Rectal smooth muscle tissue (tissue), 1 donor: ENCODE measurements at regions not wholly inside any gene's neighbourhood (a gene's known extent, or its start where the extent isn't known, plus 50 kb on each side); places are given as distances from the start of the nearest gene placed in this dataset.

Source experiments
- H3K27ac ChIP-seq: one replicate; pipeline ENCODE4 v1.7.0; 2013; ENCODE audit warnings: low read depth, low read length, inconsistent platforms
- H3K27me3 ChIP-seq: one replicate; pipeline ENCODE4 v1.7.0; 2013; ENCODE audit warnings: low read length; ENCODE audit not compliant: control insufficient read depth, insufficient read depth
- H3K36me3 ChIP-seq: one replicate; pipeline ENCODE4 v1.7.0; 2013; ENCODE audit warnings: low read length; ENCODE audit not compliant: control insufficient read depth, insufficient read depth
- H3K4me1 ChIP-seq: one replicate; pipeline ENCODE4 v1.7.0; 2013; ENCODE audit warnings: low read length; ENCODE audit not compliant: control insufficient read depth, insufficient read depth
- H3K4me3 ChIP-seq: one replicate; pipeline ENCODE4 v1.7.0; 2013; ENCODE audit warnings: low read length
- H3K9ac ChIP-seq: one replicate; pipeline ENCODE4 v1.7.0; 2013; ENCODE audit warnings: low read length

DNA sequence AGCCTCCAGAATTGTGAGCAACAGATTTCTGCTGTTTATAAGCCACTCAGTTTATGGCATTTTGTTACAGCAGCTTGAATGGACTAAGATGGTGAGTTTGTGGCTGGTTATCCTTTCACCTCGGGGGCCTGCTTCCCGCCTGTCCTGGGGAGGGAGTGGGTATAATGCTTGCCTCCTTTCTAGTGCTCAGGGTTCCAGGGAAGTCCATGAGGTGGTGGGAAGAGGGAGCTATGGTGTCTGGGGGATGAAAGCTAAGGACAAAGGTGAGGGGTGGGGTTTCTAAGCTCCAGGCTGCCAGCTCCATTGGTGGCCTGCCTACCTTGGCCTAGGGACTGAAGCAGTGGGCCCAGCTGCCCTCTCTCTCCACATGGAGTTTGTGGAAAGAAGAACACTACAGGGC is 50.2 kb upstream of the SDK2 start:
- no peaks in the 10 kb centered on the region for H3K4me1 ChIP-seq
- no peaks in the 10 kb centered on the region for H3K27me3 ChIP-seq
- no peaks in the 10 kb centered on the region for H3K36me3 ChIP-seq
- no peak overlapping the region for H3K4me3 ChIP-seq
- H3K27ac ChIP-seq: no peak overlapping the region
- H3K9ac ChIP-seq: no peak overlapping the region

DNA sequence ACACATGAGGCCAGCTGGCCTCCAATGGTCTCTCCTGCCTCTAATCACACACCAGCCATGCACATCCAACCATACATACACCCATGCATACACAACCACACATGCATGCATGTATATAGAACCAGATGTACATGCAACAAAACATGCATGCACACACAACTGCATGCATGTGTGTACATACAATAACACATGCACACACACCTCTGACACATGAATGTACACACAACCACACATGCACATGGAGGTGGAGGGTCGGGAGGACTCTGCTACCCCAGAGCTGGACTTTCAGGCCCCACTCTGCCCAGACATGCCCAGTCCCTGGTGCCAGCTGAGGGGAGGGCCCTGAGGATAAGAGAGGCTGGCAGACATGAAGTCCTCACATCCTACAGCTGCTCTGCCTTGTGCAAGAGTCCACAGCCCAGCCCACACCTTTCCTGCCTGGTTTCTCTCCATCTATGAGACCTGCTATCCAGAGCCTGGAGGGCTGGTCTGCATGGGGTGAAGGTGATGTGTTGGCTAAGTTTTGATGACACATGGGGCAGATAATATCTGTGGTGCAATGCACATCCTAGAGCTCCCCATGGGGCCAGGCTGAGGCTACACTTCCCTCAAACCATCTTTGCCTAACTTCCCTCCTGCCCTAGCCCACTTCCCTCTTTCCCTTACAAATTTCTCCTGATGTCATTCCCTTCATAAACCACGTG is 50.9 kb upstream of the SDK2 start:
- no peaks in the 10 kb centered on the region for H3K36me3 ChIP-seq
- H3K4me3 ChIP-seq: no peak overlapping the region
- H3K27me3 ChIP-seq: no peaks in the 10 kb centered on the region
- H3K4me1 ChIP-seq: no peaks in the 10 kb centered on the region
- no peak overlapping the region for H3K27ac ChIP-seq
- no peak overlapping the region for H3K9ac ChIP-seq

DNA sequence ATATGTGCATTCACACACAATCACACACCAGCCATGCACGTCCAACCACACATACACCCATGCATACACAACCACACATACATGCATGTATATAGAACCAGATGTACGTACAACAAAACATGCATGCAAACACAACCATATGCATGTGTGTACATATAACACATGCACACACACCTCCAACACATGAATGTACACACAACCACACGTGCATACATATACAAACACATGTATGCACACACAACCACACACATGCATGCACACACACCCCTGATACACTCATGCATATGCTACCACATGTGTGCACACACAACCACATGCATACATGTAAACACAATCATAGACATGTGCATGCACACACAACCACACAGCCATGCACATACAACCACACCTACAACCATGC is 52.0 kb upstream of the SDK2 start:
- Histone ChIP-seq H3K36me3 (no peaks in the 10 kb centered on the region), H3K4me3 (no peak overlapping the region), H3K9ac (no peak overlapping the region), H3K27ac (no peak overlapping the region), H3K27me3 (no peaks in the 10 kb centered on the region), H3K4me1 (no peaks in the 10 kb centered on the region)

DNA sequence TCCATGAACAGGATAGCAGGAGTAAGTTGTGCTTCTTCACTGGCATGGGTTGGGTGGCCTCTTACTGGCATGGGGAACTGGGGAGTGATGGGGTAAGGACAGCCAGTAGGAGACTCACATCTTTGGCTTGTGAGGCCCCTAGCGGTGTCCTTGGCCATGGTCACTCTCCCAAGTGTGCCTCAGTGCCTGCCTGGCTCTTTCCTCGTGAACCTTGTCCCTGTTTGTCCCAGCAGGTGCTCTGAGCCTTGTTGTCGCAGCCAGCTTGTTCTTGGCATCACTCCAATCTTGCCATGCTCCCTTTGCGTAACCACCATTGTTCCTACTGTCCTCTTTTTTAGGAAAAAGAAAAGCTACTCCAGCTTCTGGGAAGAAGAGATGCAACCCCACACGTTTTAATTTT is 53.6 kb upstream of the SDK2 start:
- H3K9ac ChIP-seq: no peak overlapping the region
- H3K36me3 ChIP-seq: no peaks in the 10 kb centered on the region
- no peak overlapping the region for H3K27ac ChIP-seq
- H3K4me3 ChIP-seq: no peak overlapping the region
- no peaks in the 10 kb centered on the region for H3K27me3 ChIP-seq
- H3K4me1 ChIP-seq: no peaks in the 10 kb centered on the region

DNA sequence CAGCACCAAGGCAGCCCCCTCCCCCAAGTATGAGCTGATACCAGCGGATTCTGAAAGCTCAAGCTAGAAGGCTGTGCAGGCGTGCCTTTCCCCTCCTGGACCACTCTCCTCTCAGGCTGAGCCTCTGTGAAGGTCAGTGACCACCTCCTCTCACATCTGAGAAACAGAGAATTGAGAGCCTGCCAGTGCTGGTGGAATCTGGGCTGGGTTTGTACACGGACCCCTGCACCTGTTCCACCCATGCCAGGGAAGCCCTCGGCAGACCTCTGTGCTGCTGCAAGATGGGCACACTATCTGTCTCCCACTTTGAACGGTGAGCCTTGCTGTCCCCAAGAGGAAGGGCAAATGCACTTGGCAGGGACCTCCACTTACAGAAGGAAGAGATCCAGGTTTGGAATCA is 54.7 kb upstream of the SDK2 start:
- H3K27ac ChIP-seq: no peak overlapping the region
- H3K4me1 ChIP-seq: no peaks in the 10 kb centered on the region
- no peaks in the 10 kb centered on the region for H3K36me3 ChIP-seq
- H3K9ac ChIP-seq: no peak overlapping the region
- H3K27me3 ChIP-seq: no peaks in the 10 kb centered on the region
- H3K4me3 ChIP-seq: no peak overlapping the region

DNA sequence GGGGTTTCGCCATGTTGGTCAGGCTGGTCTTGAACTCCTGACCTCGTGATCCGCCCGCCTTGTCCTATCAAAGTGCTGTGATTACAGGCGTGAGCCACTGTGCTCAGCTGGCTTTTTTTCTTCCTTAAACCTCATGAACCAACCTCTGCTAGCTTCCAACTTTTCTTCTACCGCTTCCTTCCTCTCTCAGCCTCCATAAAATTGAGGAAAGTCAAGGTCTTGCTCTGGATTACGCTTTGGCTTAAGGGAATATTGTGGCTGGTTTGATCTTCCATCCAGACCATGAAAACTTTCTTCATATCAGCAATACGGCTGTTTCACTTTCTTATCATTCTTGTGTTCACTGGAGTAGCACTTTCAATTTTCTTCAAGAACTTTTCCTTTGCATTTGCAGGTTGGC is 57.5 kb upstream of the SDK2 start:
- Histone ChIP-seq H3K9ac (no peak overlapping the region), H3K27ac (no peak overlapping the region), H3K4me1 (no peaks in the 10 kb centered on the region), H3K36me3 (no peaks in the 10 kb centered on the region), H3K4me3 (no peak overlapping the region), H3K27me3 (no peaks in the 10 kb centered on the region)

DNA sequence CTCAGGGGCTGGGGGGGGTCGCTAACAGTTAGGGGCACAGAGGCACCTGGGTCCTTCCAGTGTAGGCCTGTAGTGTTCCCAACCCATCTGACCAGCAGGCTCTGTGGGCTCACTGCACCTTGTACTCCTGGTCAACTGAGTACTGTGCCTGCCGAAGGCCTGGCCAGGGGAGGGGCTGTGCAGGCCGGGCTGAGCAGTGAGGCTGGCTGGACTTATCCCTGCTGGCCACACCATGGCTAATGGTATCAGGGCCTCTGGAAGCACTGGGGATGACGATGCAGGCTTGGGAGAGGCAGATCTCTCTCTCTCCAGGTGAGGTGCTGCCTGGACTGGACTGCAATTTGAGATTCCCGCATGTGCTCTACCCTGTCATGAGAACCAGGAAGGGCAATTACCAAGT is 58.9 kb upstream of the SDK2 start:
- H3K4me3 ChIP-seq: no peak overlapping the region
- no peak overlapping the region for H3K9ac ChIP-seq
- H3K36me3 ChIP-seq: no peaks in the 10 kb centered on the region
- no peaks in the 10 kb centered on the region for H3K4me1 ChIP-seq
- peaks cover 1% of the 10 kb centered on the region for H3K27me3 ChIP-seq
- no peak overlapping the region for H3K27ac ChIP-seq

DNA sequence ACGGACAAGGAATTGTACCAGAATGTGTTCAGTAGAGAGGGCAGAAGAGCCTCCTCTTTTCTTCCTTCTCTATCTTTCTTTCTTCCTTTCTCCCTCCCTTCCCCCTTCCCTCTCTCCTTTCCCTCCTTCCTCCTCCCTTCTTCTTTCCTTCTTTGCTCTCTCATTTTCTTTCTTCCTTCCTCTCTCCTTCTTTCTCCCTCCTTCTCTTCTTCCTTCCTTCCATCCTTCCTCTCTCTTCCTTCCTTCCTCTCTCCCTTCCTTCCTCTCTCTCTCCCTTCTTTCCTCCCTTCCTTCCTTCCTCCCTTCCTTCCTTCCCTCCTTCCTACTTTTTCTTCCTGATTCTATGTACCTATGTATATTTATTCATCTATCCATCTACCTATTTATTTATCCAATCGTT is 59.7 kb upstream of the SDK2 start:
- Histone ChIP-seq H3K27me3 (peaks cover 2% of the 10 kb centered on the region), H3K9ac (no peak overlapping the region), H3K4me3 (no peak overlapping the region)

DNA sequence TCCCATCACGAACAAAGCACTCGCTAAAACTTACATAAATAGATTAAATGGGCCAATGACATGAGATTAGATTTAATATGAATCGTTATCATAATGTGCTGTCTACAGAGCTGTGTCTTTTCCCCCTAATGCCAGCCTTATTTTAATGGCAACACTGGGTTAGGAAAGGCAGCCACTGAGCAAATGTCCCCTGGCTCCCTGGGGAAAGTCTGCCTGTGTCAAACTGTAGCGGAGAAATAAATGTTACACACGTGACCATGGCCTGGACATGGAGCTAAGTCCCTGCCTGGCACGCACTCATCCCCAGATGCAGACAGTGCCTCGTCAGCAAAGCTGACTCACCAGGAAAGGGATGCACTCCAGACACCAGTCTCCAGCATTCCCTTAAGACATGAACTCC is 61.3 kb upstream of the SDK2 start:
- Histone ChIP-seq H3K9ac (no peak overlapping the region), H3K4me3 (no peak overlapping the region), H3K4me1 (no peaks in the 10 kb centered on the region), H3K27ac (no peak overlapping the region), H3K27me3 (peaks cover 2% of the 10 kb centered on the region), H3K36me3 (no peaks in the 10 kb centered on the region)

More for the DNA sequence above, 59.7 kb upstream of the SDK2 start:
- no peaks in the 10 kb centered on the region for H3K4me1 ChIP-seq
- H3K27ac ChIP-seq: no peak overlapping the region
- no peaks in the 10 kb centered on the region for H3K36me3 ChIP-seq

DNA sequence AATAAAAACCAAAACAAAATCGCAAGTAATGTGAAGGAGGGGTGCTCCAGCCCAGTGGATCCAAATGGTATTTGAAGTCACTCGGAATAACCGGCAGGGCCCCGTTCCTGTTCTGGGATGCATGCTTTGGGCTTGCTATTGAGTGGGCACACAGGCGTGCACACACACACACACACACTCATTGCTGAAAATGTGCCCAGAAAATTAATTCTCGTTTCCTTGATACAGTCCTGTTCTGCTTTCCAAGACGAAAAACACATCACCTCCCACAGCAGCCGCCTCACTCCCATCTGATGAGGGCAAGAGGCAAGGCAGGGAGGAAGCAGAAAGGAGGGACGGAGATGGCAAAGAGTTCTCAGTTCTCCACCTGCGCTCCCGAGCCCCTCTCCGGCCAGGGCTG is 62.2 kb upstream of the SDK2 start:
- H3K36me3 ChIP-seq: no peaks in the 10 kb centered on the region
- H3K27ac ChIP-seq: no peak overlapping the region
- H3K4me1 ChIP-seq: no peaks in the 10 kb centered on the region
- H3K9ac ChIP-seq: no peak overlapping the region
- no peak overlapping the region for H3K4me3 ChIP-seq
- peaks cover 2% of the 10 kb centered on the region for H3K27me3 ChIP-seq

DNA sequence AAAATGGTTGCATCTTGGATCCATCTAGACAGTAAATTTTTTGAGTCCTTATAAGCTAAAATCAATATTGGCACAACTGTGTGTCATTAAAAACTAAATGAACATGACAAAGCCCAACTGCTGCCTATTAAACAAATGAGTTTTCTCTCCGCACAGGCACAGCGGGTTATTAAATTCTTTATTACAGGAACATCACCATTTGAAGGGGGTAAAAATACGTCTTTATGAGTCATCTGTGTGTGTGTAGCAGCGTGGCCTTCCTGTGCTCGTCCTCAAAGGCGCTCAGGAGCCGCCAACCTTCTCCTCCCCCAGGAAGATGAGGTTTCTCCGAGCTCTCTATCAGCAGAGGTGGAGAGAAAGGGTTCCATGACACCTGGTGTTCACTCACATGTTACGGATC is 62.6 kb upstream of the SDK2 start:
- Histone ChIP-seq H3K27ac (no peak overlapping the region), H3K4me1 (no peaks in the 10 kb centered on the region), H3K9ac (no peak overlapping the region), H3K27me3 (peaks cover 2% of the 10 kb centered on the region), H3K36me3 (no peaks in the 10 kb centered on the region), H3K4me3 (no peak overlapping the region)

DNA sequence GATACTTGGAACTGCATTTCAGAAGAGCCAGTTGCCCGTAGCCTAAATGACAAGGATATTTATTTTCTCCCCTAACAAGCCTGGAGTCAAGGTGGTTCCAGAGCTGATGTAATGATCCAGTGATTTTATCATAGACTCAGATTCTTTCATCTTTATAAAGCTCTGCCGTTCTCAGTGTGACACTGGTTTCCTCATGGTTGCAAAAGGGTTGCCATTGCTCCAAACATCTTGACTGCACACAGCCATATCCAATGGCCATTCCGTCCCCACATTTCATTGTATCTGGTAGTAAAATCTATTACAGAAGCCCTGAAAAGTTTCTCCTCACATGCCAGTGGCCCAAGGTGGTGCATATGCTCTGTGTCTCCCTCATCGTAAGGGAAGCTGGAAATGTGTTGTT is 63.1 kb upstream of the SDK2 start:
- Histone ChIP-seq H3K27ac (no peak overlapping the region), H3K4me1 (no peaks in the 10 kb centered on the region), H3K27me3 (peaks cover 2% of the 10 kb centered on the region), H3K4me3 (no peak overlapping the region), H3K9ac (no peak overlapping the region), H3K36me3 (no peaks in the 10 kb centered on the region)

DNA sequence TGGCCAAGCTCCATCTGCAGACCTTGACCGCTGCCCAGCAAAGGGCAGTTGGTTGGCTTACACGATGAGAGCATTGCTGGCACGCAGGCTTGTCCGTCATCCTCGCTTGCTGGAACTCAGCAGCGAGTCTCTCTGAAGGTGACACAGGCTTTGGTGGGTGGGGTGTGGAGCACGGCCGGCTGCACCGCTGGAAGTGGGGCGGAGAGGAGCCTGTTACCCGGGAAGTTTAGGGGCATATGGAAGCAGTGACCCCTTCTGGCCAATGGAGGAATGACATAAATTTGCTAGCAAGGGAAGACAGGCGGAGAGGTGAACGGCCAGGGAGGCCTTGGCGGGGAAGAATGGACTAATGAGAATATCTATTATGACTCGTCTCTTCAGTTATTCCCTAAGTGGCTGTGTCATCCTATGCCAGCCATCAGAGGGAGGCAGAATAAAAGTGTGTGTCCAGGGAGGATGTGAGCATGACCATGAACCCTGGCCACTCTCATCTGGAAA is 65.9 kb upstream of the SDK2 start:
- Histone ChIP-seq H3K27me3 (peaks cover 2% of the 10 kb centered on the region), H3K4me1 (no peaks in the 10 kb centered on the region), H3K9ac (no peak overlapping the region), H3K27ac (no peak overlapping the region), H3K4me3 (no peak overlapping the region), H3K36me3 (no peaks in the 10 kb centered on the region)
